GM23338 (cell line): ENCODE measurements at regions not wholly inside any gene's neighbourhood (a gene's known extent, or its start where the extent isn't known, plus 50 kb on each side); places are given as distances from the start of the nearest gene placed in this dataset.

Experiments
- CREB1 ChIP-seq: fragments of 250-450 bp; sonication (Bioruptor Pico); IDR thresholded peaks from 2 replicates; pipeline ENCODE4 v1.5.0; 2020; ENCODE audit warnings: low read depth, mild to moderate bottlenecking, moderate library complexity
- CTCF ChIP-seq, 2 experiments: fragments of 200-600 bp in 1 of 2; sonication (generic) in 1 of 2; conservative IDR thresholded peaks; 2 replicates each; pipeline versions ENCODE4 v1.5.1 to v1.6.1; 2016 to 2017; ENCODE audit warnings: antibody characterized with exemption in 2 of 2, low read depth in 2 of 2, mild to moderate bottlenecking in 2 of 2, moderate library complexity in 1 of 2
- EZH2 ChIP-seq: fragments of 200-600 bp; sonication (generic); IDR thresholded peaks from one replicate; pipeline ENCODE4 v1.8.0; 2017; ENCODE audit warnings: antibody characterized with exemption, mild to moderate bottlenecking, low read depth; ENCODE audit not compliant: unreplicated experiment
- EZH2phosphoT487 ChIP-seq: fragments of 200-600 bp; sonication (generic); IDR thresholded peaks from one replicate; pipeline ENCODE4 v1.8.1; 2018; ENCODE audit warnings: antibody characterized with exemption; ENCODE audit not compliant: unreplicated experiment
- POLR2AphosphoS5 ChIP-seq: IDR thresholded peaks from 2 replicates; pipeline ENCODE4 v1.6.1; 2016; ENCODE audit warnings: antibody characterized with exemption, low read depth
- REST ChIP-seq: IDR thresholded peaks from one replicate; pipeline ENCODE4 v1.6.1; 2018; ENCODE audit warnings: antibody characterized with exemption; ENCODE audit not compliant: unreplicated experiment
- STAT1 ChIP-seq: IDR thresholded peaks from one replicate; pipeline ENCODE4 v1.6.1; 2016; ENCODE audit warnings: antibody characterized with exemption; ENCODE audit not compliant: unreplicated experiment

GRCh38 chr10:78537018-78537417 lies 503.4 kb downstream of the RPS24 start:
- TF ChIP-seq CTCF (conservative IDR thresholded peaks at IDR 0.05; ENCODE audit: low read depth in 2 of 2), result no peak
- TF ChIP-seq CREB1 (CRISPR knock-in tag), result no peak
- no peak for TF ChIP-seq REST
- no peak for TF ChIP-seq EZH2phosphoT487
- TF ChIP-seq POLR2AphosphoS5, result no peak
- TF ChIP-seq EZH2, result no peak
- TF ChIP-seq STAT1, result no peak
